ENCODE measurements at regions not wholly inside any gene's neighbourhood (a gene's known extent, or its start where the extent isn't known, plus 50 kb on each side); places are given as distances from the start of the nearest gene placed in this dataset.

GRCh38 chr5:142425286-142426065, 100.7 kb upstream of the SPRY4 start:
- Mint-ChIP-seq H3K4me3 (no peak overlapping the region), H3K36me3 (no peaks in the 10 kb centered on the region), H3K27me3 (no peaks in the 10 kb centered on the region), H3K9me3 (peaks cover 3% of the 10 kb centered on the region), H3K27ac (no peak overlapping the region), H3K4me1 (peaks cover 31% of the 10 kb centered on the region)
- no peak for DNase-seq

GRCh38 chr5:142422429-142422828, 97.6 kb upstream of the SPRY4 start:
- peaks cover 3% of the 10 kb centered on the region for H3K9me3 Mint-ChIP-seq
- peaks cover 33% of the 10 kb centered on the region for H3K4me1 Mint-ChIP-seq
- H3K36me3 Mint-ChIP-seq: no peaks in the 10 kb centered on the region

GRCh38 chr5:142421621-142422397, 97.0 kb upstream of the SPRY4 start:
- no peak overlapping the region for H3K27ac Mint-ChIP-seq
- peaks cover 31% of the 10 kb centered on the region for H3K4me1 Mint-ChIP-seq
- no peaks in the 10 kb centered on the region for H3K27me3 Mint-ChIP-seq
- no peak for DNase-seq
- H3K4me3 Mint-ChIP-seq: no peak overlapping the region
- peaks cover 3% of the 10 kb centered on the region for H3K9me3 Mint-ChIP-seq
- no peaks in the 10 kb centered on the region for H3K36me3 Mint-ChIP-seq

More at GRCh38 chr5:142422429-142422828, 97.6 kb upstream of the SPRY4 start:
- H3K27ac Mint-ChIP-seq: no peak overlapping the region
- DNase-seq: no peak
- H3K27me3 Mint-ChIP-seq: no peaks in the 10 kb centered on the region
- no peak overlapping the region for H3K4me3 Mint-ChIP-seq

- Mint-ChIP-seq H3K9me3 (peaks cover 3% of the 10 kb centered on the region), H3K4me1 (peaks cover 26% of the 10 kb centered on the region), H3K27ac (no peak overlapping the region), H3K27me3 (no peaks in the 10 kb centered on the region), H3K4me3 (no peak overlapping the region), H3K36me3 (no peaks in the 10 kb centered on the region)
- no peak for DNase-seq
Measured at GRCh38 chr5:142421228-142421617, 96.4 kb upstream of the SPRY4 start.

GRCh38 chr5:142420561-142421227, 95.9 kb upstream of the SPRY4 start:
- DNase-seq: no peak
- Mint-ChIP-seq H3K4me1 (peaks cover 20% of the 10 kb centered on the region), H3K9me3 (peaks cover under 1% of the 10 kb centered on the region), H3K36me3 (no peaks in the 10 kb centered on the region), H3K27me3 (no peaks in the 10 kb centered on the region), H3K4me3 (no peak overlapping the region), H3K27ac (no peak overlapping the region)

GRCh38 chr5:142412581-142412980, 87.8 kb upstream of the SPRY4 start:
- no peak for DNase-seq
- Mint-ChIP-seq H3K36me3 (no peaks in the 10 kb centered on the region), H3K9me3 (no peaks in the 10 kb centered on the region)

GRCh38 chr5:142411656-142412425, 87.0 kb upstream of the SPRY4 start:
- Mint-ChIP-seq H3K9me3 (no peaks in the 10 kb centered on the region), H3K4me1 (no peaks in the 10 kb centered on the region), H3K36me3 (no peaks in the 10 kb centered on the region), H3K27ac (no peak overlapping the region), H3K4me3 (no peak overlapping the region), H3K27me3 (no peaks in the 10 kb centered on the region)
- DNase-seq: no peak

More at GRCh38 chr5:142412581-142412980, 87.8 kb upstream of the SPRY4 start:
- Mint-ChIP-seq H3K27me3 (no peaks in the 10 kb centered on the region), H3K4me1 (no peaks in the 10 kb centered on the region), H3K4me3 (no peak overlapping the region), H3K27ac (no peak overlapping the region)

GRCh38 chr5:142411103-142411502, 86.3 kb upstream of the SPRY4 start:
- DNase-seq: no peak
- Mint-ChIP-seq H3K4me1 (no peaks in the 10 kb centered on the region), H3K36me3 (no peaks in the 10 kb centered on the region), H3K27me3 (no peaks in the 10 kb centered on the region), H3K27ac (no peak overlapping the region), H3K4me3 (no peak overlapping the region), H3K9me3 (no peaks in the 10 kb centered on the region)

- Mint-ChIP-seq H3K4me1 (no peaks in the 10 kb centered on the region), H3K27me3 (no peaks in the 10 kb centered on the region), H3K4me3 (no peak overlapping the region), H3K36me3 (no peaks in the 10 kb centered on the region), H3K27ac (no peak overlapping the region), H3K9me3 (no peaks in the 10 kb centered on the region)
- no peak for DNase-seq
Measured at GRCh38 chr5:142408981-142409481, 84.2 kb upstream of the SPRY4 start.

GRCh38 chr5:142408536-142408935, 83.7 kb upstream of the SPRY4 start:
- no peaks in the 10 kb centered on the region for H3K36me3 Mint-ChIP-seq
- H3K4me3 Mint-ChIP-seq: no peak overlapping the region
- no peaks in the 10 kb centered on the region for H3K9me3 Mint-ChIP-seq
- no peak for DNase-seq
- H3K27ac Mint-ChIP-seq: no peak overlapping the region
- H3K4me1 Mint-ChIP-seq: no peaks in the 10 kb centered on the region
- H3K27me3 Mint-ChIP-seq: no peaks in the 10 kb centered on the region

GRCh38 chr5:142405814-142406395, 81.1 kb upstream of the SPRY4 start:
- Mint-ChIP-seq H3K27me3 (no peaks in the 10 kb centered on the region), H3K4me1 (no peaks in the 10 kb centered on the region), H3K36me3 (no peaks in the 10 kb centered on the region), H3K9me3 (no peaks in the 10 kb centered on the region), H3K4me3 (no peak overlapping the region), H3K27ac (no peak overlapping the region)
- no peak for DNase-seq

GRCh38 chr5:142405023-142405422, 80.2 kb upstream of the SPRY4 start:
- no peak overlapping the region for H3K4me3 Mint-ChIP-seq
- no peaks in the 10 kb centered on the region for H3K36me3 Mint-ChIP-seq
- no peaks in the 10 kb centered on the region for H3K9me3 Mint-ChIP-seq
- DNase-seq: no peak
- no peaks in the 10 kb centered on the region for H3K27me3 Mint-ChIP-seq
- H3K4me1 Mint-ChIP-seq: no peaks in the 10 kb centered on the region
- H3K27ac Mint-ChIP-seq: no peak overlapping the region

GRCh38 chr5:142404046-142404477, 79.2 kb upstream of the SPRY4 start:
- Mint-ChIP-seq H3K27me3 (no peaks in the 10 kb centered on the region), H3K27ac (no peak overlapping the region), H3K4me3 (no peak overlapping the region), H3K9me3 (no peaks in the 10 kb centered on the region), H3K4me1 (no peaks in the 10 kb centered on the region), H3K36me3 (no peaks in the 10 kb centered on the region)
- no peak for DNase-seq

- H3K4me3 Mint-ChIP-seq: no peak overlapping the region
- H3K27me3 Mint-ChIP-seq: no peaks in the 10 kb centered on the region
- H3K36me3 Mint-ChIP-seq: no peaks in the 10 kb centered on the region
- no peaks in the 10 kb centered on the region for H3K9me3 Mint-ChIP-seq
- DNase-seq: no peak
- H3K4me1 Mint-ChIP-seq: no peaks in the 10 kb centered on the region
- H3K27ac Mint-ChIP-seq: no peak overlapping the region
Measured at GRCh38 chr5:142403583-142403982, 78.8 kb upstream of the SPRY4 start.

Data from activated naive CD8-positive, alpha-beta T cell treated with anti-CD3 and anti-CD28 coated beads for 36 hours (primary cell).